Medulla oblongata (tissue), 1 donor: ENCODE measurements at regions not wholly inside any gene's neighbourhood (a gene's known extent, or its start where the extent isn't known, plus 50 kb on each side); places are given as distances from the start of the nearest gene placed in this dataset.
A peak's percentile ranks its signal among the peaks of the same experiment; 100 is the strongest.

Experiments
- DNase-seq: peaks from one replicate; pipeline ENCODE4 v3.0.0-alpha.2; 2015; ENCODE audit errors: extremely low spot score

- DNase-seq: no peak
Measured at GRCh38 chr11:82384308-82384707, 349.4 kb downstream of the FAM181B start.

GRCh38 chr11:82373781-82374542 is 359.7 kb downstream of the FAM181B start:
- no peak for DNase-seq

- no peak for DNase-seq
Measured at GRCh38 chr11:82365351-82365750, 368.3 kb downstream of the FAM181B start.

GRCh38 chr11:82356316-82356715 is 377.3 kb downstream of the FAM181B start:
- no peak for DNase-seq

GRCh38 chr11:82355313-82355823 is 378.3 kb downstream of the FAM181B start:
- DNase-seq: no peak

- DNase-seq: no peak
Measured at GRCh38 chr11:82326853-82327252, 406.8 kb downstream of the FAM181B start.

- DNase-seq: no peak
Measured at GRCh38 chr11:82321206-82321605, 412.5 kb downstream of the FAM181B start.

- DNase-seq: peak; percentile 26
Measured at GRCh38 chr11:82315093-82315492, 418.6 kb downstream of the FAM181B start.

GRCh38 chr11:82308979-82309378 is 424.7 kb downstream of the FAM181B start:
- DNase-seq: no peak

GRCh38 chr11:82305123-82305522 is 428.5 kb downstream of the FAM181B start:
- DNase-seq: no peak

- no peak for DNase-seq
Measured at GRCh38 chr11:82303671-82304070, 430.0 kb downstream of the FAM181B start.

GRCh38 chr11:82288471-82288870 is 445.2 kb downstream of the FAM181B start:
- DNase-seq: no peak

GRCh38 chr11:82270870-82271269 is 462.8 kb downstream of the FAM181B start:
- DNase-seq: no peak

GRCh38 chr11:82268627-82269026 is 465.0 kb downstream of the FAM181B start:
- no peak for DNase-seq

- no peak for DNase-seq
Measured at GRCh38 chr11:82267186-82267585, 466.5 kb downstream of the FAM181B start.

GRCh38 chr11:82261367-82261766 is 472.3 kb downstream of the FAM181B start:
- no peak for DNase-seq

- DNase-seq: no peak
Measured at GRCh38 chr11:82250047-82250446, 483.6 kb downstream of the FAM181B start.

- DNase-seq: no peak
Measured at GRCh38 chr11:82246926-82247325, 486.7 kb downstream of the FAM181B start.

- DNase-seq: no peak
Measured at GRCh38 chr11:82239498-82239897, 494.2 kb downstream of the FAM181B start.

GRCh38 chr11:82234256-82234655 is 499.4 kb downstream of the FAM181B start:
- no peak for DNase-seq

GRCh38 chr11:82233201-82233600 is 500.5 kb downstream of the FAM181B start:
- no peak for DNase-seq

GRCh38 chr11:82229341-82229740 is 504.3 kb downstream of the FAM181B start:
- peak; percentile 31 for DNase-seq

- no peak for DNase-seq
Measured at GRCh38 chr11:82225930-82226329, 507.7 kb downstream of the FAM181B start.

GRCh38 chr11:82225502-82225901 is 508.2 kb downstream of the FAM181B start:
- DNase-seq: no peak
